Endothelial cell of umbilical vein (primary cell): ENCODE measurements at regions not wholly inside any gene's neighbourhood (a gene's known extent, or its start where the extent isn't known, plus 50 kb on each side); places are given as distances from the start of the nearest gene placed in this dataset.

Source experiments
- BruUV-seq: library from RNA; stranded (reverse); fragments of 400-500 nt; replicated peaks from 2 replicates; lab custom pipeline; 2021; lab: Mats Ljungman, UMichigan
- CTCF ChIA-PET: fragments of 300-600, 350-600 bp; sonication (Branson Sonifier 250); formaldehyde crosslinking; loops from one replicate; lab custom pipeline; 2021; ENCODE audit warnings: antibody characterized with exemption, inconsistent platforms; lab: Charles Lee
- POLR2A ChIA-PET: fragments of 300-600, 350-600 bp; sonication (Branson Sonifier 250); formaldehyde crosslinking; loops from one replicate; lab custom pipeline; 2021; ENCODE audit warnings: antibody characterized with exemption, inconsistent platforms; lab: Charles Lee
- DNase-seq: peaks from one replicate; pipeline ENCODE4 v3.0.0-alpha.2; 2011; ENCODE audit warnings: low read depth, low spot score
- FAIRE-seq: peaks from 2 replicates; lab custom pipeline; 2011; peaks lifted over from hg19 to GRCh38; lab: Jason Lieb, UNC
- H2AFZ ChIP-seq: 2 replicates; pipeline ENCODE4 v1.6.0; 2012; ENCODE audit warnings: low read depth, low read length, control low read depth, inconsistent platforms
- H3K27ac ChIP-seq: 2 replicates; pipeline ENCODE4 v1.5.1; 2011; ENCODE audit warnings: low read depth, mild to moderate bottlenecking, control low read depth, low read length, moderate library complexity; ENCODE audit not compliant: insufficient read depth
- H3K27me3 ChIP-seq, 2 experiments: 2 replicates each; pipeline versions ENCODE4 v1.6.0 to v1.6.1; 2011; ENCODE audit warnings: low read length in 2 of 2, mixed read lengths in 1 of 2; ENCODE audit not compliant: control insufficient read depth in 2 of 2, insufficient read depth in 2 of 2
- H3K36me3 ChIP-seq, 2 experiments: 2 replicates in 1 of 2; 3 replicates in 1 of 2; pipeline ENCODE4 v1.5.1; 2011; ENCODE audit warnings: low read length in 2 of 2, mild to moderate bottlenecking in 1 of 2, moderate library complexity in 1 of 2; ENCODE audit not compliant: control insufficient read depth in 2 of 2, insufficient read depth in 2 of 2; ENCODE audit errors: extremely low read depth in 1 of 2
- H3K4me1 ChIP-seq: 3 replicates; pipeline ENCODE4 v1.5.1; 2011; ENCODE audit warnings: mild to moderate bottlenecking, low read length; ENCODE audit not compliant: control insufficient read depth, insufficient read depth; ENCODE audit errors: extremely low read depth
- H3K4me2 ChIP-seq: 2 replicates; pipeline ENCODE4 v1.6.1; 2011; ENCODE audit warnings: low read length, control low read depth, mixed read lengths; ENCODE audit not compliant: insufficient read depth
- H3K4me3 ChIP-seq, 3 experiments: fragments of 200-600 bp in 1 of 3; sonication (generic), shearing (Covaris generic) in 1 of 3; replicated peaks in 1 of 3; 2 replicates each; pipeline ENCODE4 v1.5.1; 2011 to 2016; ENCODE audit warnings: control low read depth in 3 of 3, low read length in 3 of 3, mild to moderate bottlenecking in 2 of 3, inconsistent platforms in 1 of 3, low read depth in 1 of 3, moderate library complexity in 1 of 3; ENCODE audit not compliant: insufficient read depth in 1 of 3
- H3K79me2 ChIP-seq: 2 replicates; pipeline ENCODE4 v1.6.0; 2012; ENCODE audit warnings: low read length, inconsistent platforms; ENCODE audit not compliant: control insufficient read depth, insufficient read depth
- H3K9ac ChIP-seq: replicated peaks from 2 replicates; pipeline ENCODE3; 2011; ENCODE audit warnings: low read length, control low read depth; ENCODE audit not compliant: insufficient read depth; ENCODE audit errors: extremely low read depth
- H3K9me1 ChIP-seq: replicated peaks from 3 replicates; pipeline ENCODE4 v1.6.0; 2011; ENCODE audit warnings: mild to moderate bottlenecking, low read length; ENCODE audit not compliant: control insufficient read depth, insufficient read depth; ENCODE audit errors: extremely low read depth
- H3K9me3 ChIP-seq: replicated peaks from 2 replicates; pipeline ENCODE4 v1.5.1; 2012; ENCODE audit warnings: low read length, inconsistent platforms; ENCODE audit not compliant: control insufficient read depth, insufficient read depth
- H4K20me1 ChIP-seq: replicated peaks from 2 replicates; pipeline ENCODE3; 2011; ENCODE audit warnings: mild to moderate bottlenecking, low read length; ENCODE audit not compliant: control insufficient read depth, insufficient read depth; ENCODE audit errors: extremely low read depth
- CTCF ChIP-seq, 2 donors: IDR thresholded peaks; 1 replicate in 1 of 2; 2 replicates in 1 of 2; pipeline ENCODE4 v1.5.1; 2011; ENCODE audit warnings: low read length in 2 of 2, mild to moderate bottlenecking in 2 of 2, moderate library complexity in 2 of 2, control low read depth in 1 of 2, inconsistent platforms in 1 of 2, low read depth in 1 of 2; ENCODE audit not compliant: insufficient read depth in 1 of 2; ENCODE audit errors: extremely low read depth in 1 of 2
- EZH2 ChIP-seq: IDR thresholded peaks from 2 replicates; pipeline ENCODE4 v1.6.1; 2012; ENCODE audit warnings: borderline replicate concordance, low read depth, mild to moderate bottlenecking, moderate library complexity, low read length, inconsistent platforms; ENCODE audit not compliant: severe bottlenecking
- FOS ChIP-seq: IDR thresholded peaks from 2 replicates; pipeline ENCODE4 v1.6.1; 2011; ENCODE audit warnings: mild to moderate bottlenecking, low read length, moderate library complexity, borderline replicate concordance; ENCODE audit not compliant: insufficient read depth
- GATA2 ChIP-seq: IDR thresholded peaks from 2 replicates; pipeline ENCODE4 v1.7.0; 2011; ENCODE audit warnings: low read depth, mild to moderate bottlenecking, moderate library complexity, mixed read lengths, low read length; ENCODE audit not compliant: insufficient read length, insufficient read depth
- JUN ChIP-seq: IDR thresholded peaks from 2 replicates; pipeline ENCODE4 v1.6.1; 2011; ENCODE audit warnings: borderline replicate concordance, low read depth; ENCODE audit not compliant: insufficient read length, insufficient read depth
- MAX ChIP-seq: IDR thresholded peaks from 2 replicates; pipeline ENCODE4 v1.6.1; 2011; ENCODE audit not compliant: insufficient read depth, insufficient read length
- MYC ChIP-seq: IDR thresholded peaks from one replicate; pipeline ENCODE4 v1.6.1; 2011; ENCODE audit warnings: mild to moderate bottlenecking, low read depth, low read length
- POLR2A ChIP-seq: IDR thresholded peaks from 2 replicates; pipeline ENCODE4 v1.6.1; 2012; ENCODE audit warnings: low read depth, mild to moderate bottlenecking, control low read depth, low read length
- POLR2AphosphoS5 ChIP-seq: IDR thresholded peaks from 2 replicates; pipeline ENCODE4 v1.6.1; 2012; ENCODE audit warnings: low read depth, mild to moderate bottlenecking, control low read depth, low read length, moderate library complexity; ENCODE audit not compliant: insufficient read depth
- dilution Hi-C: fragments of 300-500 bp; cut with MboI; formaldehyde crosslinking; loops from one replicate; pipeline ENCODE4 v1.15.0; 2019; ENCODE audit warnings: low sequenced_read_pairs; ENCODE audit not compliant: extremely low pct_ligation_motif_present
- intact Hi-C: fragments of 100-400 bp; cut with micrococcal nuclease; formaldehyde crosslinking; loops from one replicate; pipeline ENCODE4 v1.10.0; 2022

- no peaks in the 10 kb centered on the region for H3K9me3 ChIP-seq
- no peak for DNase-seq
- no peak overlapping the region for H3K9ac ChIP-seq
- intact Hi-C loops (loop anchor here (5.0 kb wide), 1 partner anchor 1043 kb away; no protein-coding TSS in a partner anchor), dilution Hi-C loops (no loop called here)
- H3K27me3 ChIP-seq: peaks cover 6 to 12% of the 10 kb centered on the region in 2 experiments
- no TSS peak for BruUV-seq
- POLR2A ChIA-PET: no interaction called here
- no peaks in the 10 kb centered on the region for H4K20me1 ChIP-seq
- CTCF ChIA-PET: no interaction called here
- TF ChIP-seq POLR2A (no peak), JUN (no peak)
- H2AFZ ChIP-seq: no peak overlapping the region
- H3K4me3 ChIP-seq: no peak overlapping the region
- FAIRE-seq: no peak
- no peaks in the 10 kb centered on the region for H3K9me1 ChIP-seq
- H3K4me2 ChIP-seq: no peak overlapping the region
- no peaks in the 10 kb centered on the region for H3K36me3 ChIP-seq
- H3K27ac ChIP-seq: no peak overlapping the region
- no peaks in the 10 kb centered on the region for H3K79me2 ChIP-seq
- H3K4me1 ChIP-seq: no peaks in the 10 kb centered on the region
Measured at GRCh38 chr12:92404921-92405320, 259.3 kb upstream of the BTG1 start.

DNA sequence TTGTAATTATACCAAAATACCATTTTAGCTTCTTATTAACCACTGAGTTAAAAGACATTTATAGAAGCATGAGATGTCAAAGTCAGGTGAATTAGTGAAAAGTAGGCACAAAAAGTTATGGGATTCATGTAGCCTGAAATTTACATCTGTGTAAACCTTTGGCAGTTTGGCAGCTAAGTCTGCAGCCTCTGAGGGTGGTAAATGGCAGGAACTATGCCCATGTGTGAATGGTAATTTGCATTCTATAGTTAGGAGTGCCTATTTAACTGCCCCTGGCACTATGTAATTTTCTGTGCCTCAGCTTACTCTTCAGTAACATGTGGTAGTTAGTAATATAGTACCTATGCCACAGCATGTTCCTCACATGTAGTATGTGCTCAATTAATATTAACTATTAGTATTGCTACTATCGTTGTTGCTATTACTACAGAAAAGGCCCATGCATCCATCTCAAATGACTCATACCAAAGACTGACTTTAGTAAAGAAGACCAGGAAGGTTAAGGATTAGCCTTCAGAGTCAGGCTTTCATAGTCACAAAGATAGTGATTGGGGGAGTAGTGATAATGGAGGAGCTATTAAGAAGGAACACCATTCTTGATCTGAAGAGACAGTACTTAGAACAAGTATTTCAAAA lies 258.7 kb upstream of the BTG1 start:
- H3K79me2 ChIP-seq: no peaks in the 10 kb centered on the region
- no peaks in the 10 kb centered on the region for H3K9me3 ChIP-seq
- dilution Hi-C loops (no loop called here), intact Hi-C loops (no loop called here)
- no peak overlapping the region for H3K4me2 ChIP-seq
- no peaks in the 10 kb centered on the region for H3K4me1 ChIP-seq
- no peak for FAIRE-seq
- POLR2A ChIA-PET: no interaction called here
- no TSS peak for BruUV-seq
- H3K9ac ChIP-seq: no peak overlapping the region
- peaks cover 6 to 12% of the 10 kb centered on the region in 2 experiments for H3K27me3 ChIP-seq
- H3K27ac ChIP-seq: no peak overlapping the region
- no peaks in the 10 kb centered on the region for H3K9me1 ChIP-seq
- no peaks in the 10 kb centered on the region for H4K20me1 ChIP-seq
- no peak for DNase-seq
- CTCF ChIA-PET: interaction anchor here (1.1 kb wide), 1 partner anchor 36 kb away, joined by 3 read pairs; no protein-coding TSS in a partner anchor
- H3K36me3 ChIP-seq: no peaks in the 10 kb centered on the region
- no peak overlapping the region for H3K4me3 ChIP-seq
- H2AFZ ChIP-seq: no peak overlapping the region
- no peak for TF ChIP-seq JUN
- no peak for TF ChIP-seq EZH2
- TF ChIP-seq MYC: no peak
- no peak for TF ChIP-seq POLR2AphosphoS5
- TF ChIP-seq MAX: no peak
- no peak for TF ChIP-seq CTCF (IDR thresholded peaks at IDR 0.05; ENCODE audit: extremely low read depth in 1 of 2, insufficient read depth in 1 of 2, low read depth in 1 of 2, low read length in 2 of 2)
- no peak for TF ChIP-seq FOS
- no peak for TF ChIP-seq GATA2
- TF ChIP-seq POLR2A: no peak
